Suprapubic skin (tissue), 3 donors: ENCODE measurements at regions not wholly inside any gene's neighbourhood (a gene's known extent, or its start where the extent isn't known, plus 50 kb on each side); places are given as distances from the start of the nearest gene placed in this dataset.

ENCODE experiments used
- CTCF ChIP-seq, 2 donors: fragments of 200-600 bp in 1 of 2; fragments of 450-650 bp in 1 of 2; sonication (generic) in 1 of 2; IDR thresholded peaks; one replicate each; pipeline ENCODE4 v1.5.1; 2016 to 2019; ENCODE audit warnings: antibody characterized with exemption in 2 of 2, mild to moderate bottlenecking in 1 of 2, moderate library complexity in 1 of 2
- POLR2A ChIP-seq, 2 donors: fragments of 450-650 bp; IDR thresholded peaks; one replicate each; pipeline ENCODE4 v1.6.1; 2017; ENCODE audit warnings: antibody characterized with exemption in 2 of 2, mild to moderate bottlenecking in 2 of 2, moderate library complexity in 2 of 2

GRCh38 chr4:28225050-28225449 is 1364.4 kb downstream of the STIM2 start:
- TF ChIP-seq POLR2A (IDR thresholded peaks at IDR 0.05): no peak
- TF ChIP-seq CTCF (IDR thresholded peaks at IDR 0.05): no peak
